Right kidney (tissue), 1 donor: ENCODE measurements at regions not wholly inside any gene's neighbourhood (a gene's known extent, or its start where the extent isn't known, plus 50 kb on each side); places are given as distances from the start of the nearest gene placed in this dataset.

Experiments used
- DNase-seq: peaks from one replicate; pipeline ENCODE4 v3.0.0-alpha.2; 2016

DNA sequence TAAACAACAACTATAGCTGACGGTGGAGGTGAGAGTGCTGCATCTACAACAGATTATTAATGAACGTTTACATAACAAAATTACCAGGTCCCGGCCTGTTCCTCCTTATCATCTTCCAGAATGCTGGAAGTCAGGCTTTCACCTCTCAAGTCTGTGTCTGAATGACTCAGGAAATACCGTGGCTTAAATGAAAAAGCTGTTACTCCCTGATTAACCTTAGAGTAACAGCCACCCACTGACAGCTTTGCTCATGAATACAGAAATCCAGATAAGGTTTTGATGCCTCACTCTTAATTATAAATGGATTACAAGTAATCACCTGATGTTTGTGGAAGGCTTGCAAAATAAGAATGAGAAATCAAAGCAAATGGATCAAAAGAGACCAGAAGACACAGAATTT is 885.3 kb upstream of the CELF4 start:
- DNase-seq, result no peak

DNA sequence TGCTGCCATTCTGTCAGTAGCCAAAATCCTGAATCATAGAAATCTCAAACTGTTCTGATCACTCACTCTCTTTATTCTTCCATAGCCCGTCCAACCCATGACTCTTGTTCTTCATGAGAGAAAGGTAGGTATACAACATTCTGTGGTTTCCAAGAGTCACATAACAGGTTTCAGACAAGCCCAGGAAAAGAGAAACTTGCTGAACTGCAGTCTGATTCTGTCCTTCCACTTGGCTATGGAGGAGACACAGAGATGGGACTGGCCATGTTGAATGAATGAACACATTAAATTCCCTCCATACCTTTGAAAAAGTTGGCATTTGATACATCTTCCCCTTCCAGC is 880.2 kb upstream of the CELF4 start:
- no peak for DNase-seq

GRCh38 chr18:38444971-38445803 is 879.6 kb upstream of the CELF4 start:
- DNase-seq, result no peak

- DNase-seq, result no peak
These were observed 862.1 kb upstream of the CELF4 start for GRCh38 chr18:38427736-38428135.

- no peak for DNase-seq
These were observed 861.6 kb upstream of the CELF4 start for GRCh38 chr18:38427234-38427633.

GRCh38 chr18:38421872-38422615 is 856.4 kb upstream of the CELF4 start:
- no peak for DNase-seq

- DNase-seq, result no peak
These were observed 855.4 kb upstream of the CELF4 start for GRCh38 chr18:38421021-38421420.

DNA sequence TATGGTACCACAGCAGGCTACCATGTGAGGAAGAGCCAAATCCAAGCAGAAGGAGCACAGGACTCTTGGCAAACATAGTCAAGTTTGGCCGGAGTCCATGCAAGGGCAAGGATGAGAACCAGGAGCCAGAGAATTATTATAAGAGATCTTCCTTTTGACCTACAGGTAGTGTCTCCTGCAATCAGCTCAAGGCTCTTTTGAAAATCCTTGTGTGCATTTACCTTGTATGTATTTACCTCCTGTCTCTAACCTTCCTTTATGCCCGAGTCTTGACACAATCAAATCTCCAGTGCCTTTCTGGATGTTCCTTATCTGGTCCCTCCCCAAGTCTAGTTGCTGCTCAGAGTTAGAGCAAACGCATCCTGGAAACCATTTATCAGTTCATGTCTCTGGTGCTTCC is 855.0 kb upstream of the CELF4 start:
- no peak for DNase-seq

DNA sequence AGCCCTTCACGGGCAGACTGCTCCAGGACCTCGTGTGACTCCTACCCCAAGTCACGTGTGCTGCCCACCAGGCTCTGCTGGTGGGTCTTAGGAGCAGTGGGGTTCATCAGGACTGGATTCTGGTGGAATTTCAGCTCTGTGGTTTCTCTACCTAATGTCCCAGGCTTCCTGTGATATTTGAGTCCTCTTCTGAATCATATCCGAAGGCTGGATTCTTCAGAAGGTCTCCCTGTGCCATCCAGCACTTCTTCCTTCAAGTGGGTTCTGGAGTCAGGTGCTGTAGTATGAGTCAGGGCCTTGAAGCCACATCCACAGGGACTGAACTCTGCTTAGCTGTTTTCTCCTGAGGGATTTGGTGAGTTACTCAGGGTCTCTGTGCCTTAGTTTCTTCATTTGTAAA is 850.2 kb upstream of the CELF4 start:
- DNase-seq, result no peak

GRCh38 chr18:38413193-38413592 is 847.6 kb upstream of the CELF4 start:
- DNase-seq, result no peak

GRCh38 chr18:38406607-38407006 is 841.0 kb upstream of the CELF4 start:
- DNase-seq, result no peak

DNA sequence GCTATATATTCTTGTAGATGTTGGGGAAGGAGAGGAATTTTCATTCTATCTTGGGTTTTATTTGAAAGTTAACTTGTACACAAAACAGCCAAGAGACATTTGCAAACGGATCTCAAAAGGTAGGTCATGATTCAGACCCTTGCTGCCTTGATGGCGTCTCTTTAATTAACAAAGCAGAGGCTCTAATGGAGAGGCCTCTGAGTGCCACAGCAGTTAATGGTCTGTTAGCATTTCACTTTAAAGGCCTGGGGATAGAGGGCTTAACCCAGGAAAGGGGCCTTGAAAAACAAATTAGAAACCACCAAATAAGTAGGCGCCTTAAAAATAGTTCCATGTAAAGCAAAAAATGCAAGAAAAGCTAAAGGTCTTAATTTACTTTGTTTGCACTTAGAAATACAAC is 836.9 kb upstream of the CELF4 start:
- DNase-seq, result no peak

- no peak for DNase-seq
These were observed 831.5 kb upstream of the CELF4 start for GRCh38 chr18:38397094-38397493.

DNA sequence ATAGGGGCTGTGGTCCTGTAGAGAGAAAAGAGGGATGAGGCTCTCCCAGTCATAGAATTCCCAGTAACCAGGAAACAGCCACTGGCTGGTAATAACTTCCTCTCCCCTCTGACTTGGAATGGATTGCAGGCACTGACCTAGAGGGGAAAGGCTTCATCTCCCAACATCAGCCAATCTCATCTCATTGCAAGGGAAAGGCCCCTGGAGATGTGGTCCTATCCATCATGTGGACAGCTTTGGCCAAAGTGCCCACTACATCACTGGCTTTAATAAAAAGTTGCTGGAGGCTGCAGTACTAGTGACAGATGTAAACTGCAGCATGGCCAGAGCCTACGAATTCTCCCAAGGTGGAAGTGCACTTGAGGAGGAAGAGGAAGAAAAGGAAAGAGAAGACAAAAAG is 820.5 kb upstream of the CELF4 start:
- no peak for DNase-seq

GRCh38 chr18:38369772-38370690 is 804.4 kb upstream of the CELF4 start:
- DNase-seq, result no peak

GRCh38 chr18:38368886-38369285 is 803.3 kb upstream of the CELF4 start:
- DNase-seq, result no peak

- DNase-seq, result no peak
These were observed 802.6 kb upstream of the CELF4 start for GRCh38 chr18:38368246-38368645.

- DNase-seq, result no peak
These were observed 801.9 kb upstream of the CELF4 start for GRCh38 chr18:38367473-38367872.

DNA sequence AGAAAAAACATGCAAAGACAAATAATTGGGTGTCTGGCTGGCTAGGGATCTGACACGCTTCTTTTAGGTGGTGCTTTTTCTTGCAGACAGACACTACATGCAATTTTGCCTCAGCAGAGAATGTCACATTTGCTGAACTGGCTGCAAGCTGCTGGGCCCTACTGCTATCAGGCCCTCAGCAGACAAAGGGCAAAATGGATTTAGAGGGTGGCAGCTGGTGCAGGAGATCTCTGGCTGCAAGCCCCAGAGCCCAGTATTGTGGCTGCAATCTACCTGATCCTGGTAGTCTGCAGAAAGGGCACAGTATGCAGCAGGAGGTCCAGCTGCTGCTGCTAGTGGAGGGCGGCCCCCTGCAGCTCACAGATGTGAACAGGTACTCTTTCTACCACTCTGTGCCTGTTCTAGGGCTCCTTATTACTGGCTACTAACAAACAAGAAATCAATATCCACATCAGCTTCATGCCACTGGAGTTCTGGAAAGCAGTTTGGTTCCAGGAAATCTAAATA is 796.7 kb upstream of the CELF4 start:
- DNase-seq, result no peak

DNA sequence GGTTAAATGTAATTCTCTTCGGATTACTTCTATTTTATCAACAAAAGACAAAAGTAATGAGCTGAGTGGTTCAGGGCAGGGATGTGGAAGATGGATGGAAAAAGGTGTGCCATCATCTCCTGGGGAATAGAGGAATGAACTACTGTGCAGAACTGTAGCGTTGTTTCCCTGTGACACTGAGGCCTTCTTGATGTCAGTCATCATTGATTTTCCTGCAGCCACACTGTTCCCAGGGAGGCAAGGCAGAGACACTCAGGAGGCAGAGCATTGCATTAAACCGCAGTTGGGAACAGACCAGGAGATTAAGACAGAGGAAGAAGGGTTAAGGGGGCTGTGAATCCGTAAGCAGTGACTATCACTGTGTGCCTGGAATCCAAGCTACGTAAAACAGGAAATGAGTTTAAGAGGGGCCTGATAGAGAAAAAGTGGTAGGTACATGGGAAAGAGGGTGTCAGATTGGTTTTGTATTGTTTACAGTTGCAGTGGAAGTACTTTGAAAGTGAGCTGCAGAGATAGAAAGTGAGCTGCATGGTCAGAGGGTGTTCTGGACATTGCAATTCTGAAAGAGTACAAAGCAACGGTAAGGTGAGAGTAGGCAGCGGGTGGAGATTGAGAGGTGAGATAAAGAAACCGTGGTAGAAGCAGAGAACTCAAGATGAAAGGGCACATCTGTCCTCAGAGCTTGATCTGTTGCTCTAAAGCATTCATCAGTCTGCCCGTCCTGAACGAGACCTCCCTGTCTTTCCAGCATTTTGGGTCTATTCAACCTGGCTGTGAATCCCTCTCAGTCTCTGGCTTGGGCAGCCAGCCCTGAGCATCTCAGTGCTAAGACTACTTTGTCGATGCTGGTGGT is 793.4 kb upstream of the CELF4 start:
- no peak for DNase-seq

DNA sequence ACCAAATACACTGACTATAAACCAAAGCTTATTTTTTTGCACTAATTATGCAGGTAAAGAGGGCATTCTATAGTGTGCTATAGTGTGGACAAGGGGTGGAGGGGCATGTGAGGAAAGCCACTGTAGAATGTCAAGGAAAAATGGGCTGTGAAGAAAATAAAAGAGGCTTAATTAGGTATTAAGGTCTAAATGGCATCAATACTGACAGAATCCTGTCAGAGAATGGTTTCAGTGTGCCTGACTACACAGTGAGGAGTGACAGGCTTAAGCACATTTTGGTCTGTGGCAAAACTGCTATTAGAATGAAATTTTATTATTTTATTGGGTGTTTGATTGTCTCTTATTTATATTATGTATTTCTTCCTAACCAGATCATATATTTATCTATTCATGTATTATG is 787.6 kb upstream of the CELF4 start:
- DNase-seq, result no peak

GRCh38 chr18:38350141-38350540 is 784.5 kb upstream of the CELF4 start:
- no peak for DNase-seq
